DOHH2 (cell line): ENCODE measurements at regions not wholly inside any gene's neighbourhood (a gene's known extent, or its start where the extent isn't known, plus 50 kb on each side); places are given as distances from the start of the nearest gene placed in this dataset.

Experiments used
- EZH2phosphoT487 ChIP-seq: fragments of 200-600 bp; sonication (generic); IDR thresholded peaks from 2 replicates; pipeline ENCODE4 v1.6.1; 2017; ENCODE audit warnings: borderline replicate concordance, mild to moderate bottlenecking, antibody characterized with exemption, low read length, moderate library complexity, mixed read lengths
- TF ChIP-seq, protein P1 (sequence below): fragments of 200-600 bp; sonication (generic); IDR thresholded peaks from one replicate; pipeline ENCODE4 v1.5.1; 2014; ENCODE audit warnings: antibody characterized with exemption, mild to moderate bottlenecking, low read depth, low read length; ENCODE audit not compliant: poor library complexity, severe bottlenecking

DNA sequence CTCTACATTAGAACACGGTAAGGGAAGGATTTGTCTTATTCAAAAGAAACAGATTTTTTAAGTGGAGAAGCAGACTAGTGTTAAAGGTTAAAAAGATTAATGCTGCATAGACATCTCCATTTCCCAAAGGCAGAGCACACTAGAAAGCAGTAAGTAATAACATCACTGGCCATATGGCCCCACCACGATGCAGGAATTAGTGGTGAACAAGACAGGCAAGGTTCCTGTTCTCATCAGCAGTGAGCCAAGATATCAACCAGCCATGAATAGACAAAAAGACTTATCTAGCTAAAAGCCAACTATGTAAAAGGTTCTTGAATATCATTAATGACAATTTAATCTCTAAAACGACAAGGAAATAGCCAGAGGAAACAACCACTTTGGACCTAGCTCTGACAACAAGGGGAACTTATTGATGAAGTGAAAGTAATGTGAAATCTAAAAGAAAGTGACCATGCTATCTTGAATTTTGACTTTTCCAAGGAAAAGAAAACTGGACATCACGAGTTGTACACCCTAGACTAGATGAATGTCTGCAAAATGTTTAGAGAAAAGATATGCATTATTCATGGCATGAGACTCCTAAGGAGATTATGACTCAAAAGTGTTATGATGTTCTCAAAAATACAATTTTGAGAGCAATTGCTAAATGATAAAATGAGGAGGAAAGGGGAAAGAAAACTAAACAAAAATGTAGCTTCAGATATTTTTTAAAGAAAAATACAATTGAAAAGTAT is 157.9 kb upstream of the STXBP5 start:
- TF ChIP-seq, protein P1, sequence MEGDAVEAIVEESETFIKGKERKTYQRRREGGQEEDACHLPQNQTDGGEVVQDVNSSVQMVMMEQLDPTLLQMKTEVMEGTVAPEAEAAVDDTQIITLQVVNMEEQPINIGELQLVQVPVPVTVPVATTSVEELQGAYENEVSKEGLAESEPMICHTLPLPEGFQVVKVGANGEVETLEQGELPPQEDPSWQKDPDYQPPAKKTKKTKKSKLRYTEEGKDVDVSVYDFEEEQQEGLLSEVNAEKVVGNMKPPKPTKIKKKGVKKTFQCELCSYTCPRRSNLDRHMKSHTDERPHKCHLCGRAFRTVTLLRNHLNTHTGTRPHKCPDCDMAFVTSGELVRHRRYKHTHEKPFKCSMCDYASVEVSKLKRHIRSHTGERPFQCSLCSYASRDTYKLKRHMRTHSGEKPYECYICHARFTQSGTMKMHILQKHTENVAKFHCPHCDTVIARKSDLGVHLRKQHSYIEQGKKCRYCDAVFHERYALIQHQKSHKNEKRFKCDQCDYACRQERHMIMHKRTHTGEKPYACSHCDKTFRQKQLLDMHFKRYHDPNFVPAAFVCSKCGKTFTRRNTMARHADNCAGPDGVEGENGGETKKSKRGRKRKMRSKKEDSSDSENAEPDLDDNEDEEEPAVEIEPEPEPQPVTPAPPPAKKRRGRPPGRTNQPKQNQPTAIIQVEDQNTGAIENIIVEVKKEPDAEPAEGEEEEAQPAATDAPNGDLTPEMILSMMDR = no peak
- TF ChIP-seq EZH2phosphoT487 = no peak
